HG03045 (cell line): ENCODE measurements at regions not wholly inside any gene's neighbourhood (a gene's known extent, or its start where the extent isn't known, plus 50 kb on each side); places are given as distances from the start of the nearest gene placed in this dataset.

Source experiments
- ATAC-seq: cut with Tn5 transposase; IDR thresholded peaks from one replicate; pipeline ENCODE4 v1.9.1; 2021; ENCODE audit warnings: mild to moderate bottlenecking, moderate library complexity; ENCODE audit not compliant: unreplicated experiment

DNA sequence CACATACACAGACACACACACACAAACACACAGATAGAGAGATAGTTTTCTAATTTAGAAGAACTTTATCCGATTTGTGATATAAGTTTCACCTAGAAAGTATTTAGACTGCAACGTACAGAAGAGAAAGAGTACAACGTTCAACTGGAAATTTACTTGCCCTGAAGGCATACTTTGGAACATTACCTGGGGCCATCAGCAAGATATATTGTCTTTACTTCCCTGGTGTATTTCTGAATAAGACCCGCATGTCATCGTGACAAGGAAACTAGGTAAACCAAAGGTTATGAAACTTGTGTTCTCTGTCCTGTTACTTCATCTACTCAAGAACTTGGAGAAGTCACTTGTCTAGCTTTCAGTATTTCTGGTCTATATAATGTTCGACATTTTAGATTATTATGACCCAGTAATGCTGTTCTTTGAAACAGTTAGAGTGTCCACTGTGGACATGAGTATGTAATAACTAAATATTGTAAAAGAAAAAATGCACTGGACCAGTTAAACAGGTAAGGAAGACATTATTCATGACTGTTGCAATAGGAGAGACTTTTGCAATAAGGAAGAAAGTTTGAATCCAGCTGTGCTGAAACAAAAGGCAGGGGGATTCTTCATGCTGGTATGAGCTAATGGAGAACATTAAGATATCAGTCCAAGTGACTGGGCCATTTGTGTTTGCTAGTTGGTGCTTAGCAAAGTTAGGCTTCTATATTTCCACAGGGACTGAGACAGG, 1791.1 kb downstream of the MAT2B start:
- ATAC-seq: no peak

DNA sequence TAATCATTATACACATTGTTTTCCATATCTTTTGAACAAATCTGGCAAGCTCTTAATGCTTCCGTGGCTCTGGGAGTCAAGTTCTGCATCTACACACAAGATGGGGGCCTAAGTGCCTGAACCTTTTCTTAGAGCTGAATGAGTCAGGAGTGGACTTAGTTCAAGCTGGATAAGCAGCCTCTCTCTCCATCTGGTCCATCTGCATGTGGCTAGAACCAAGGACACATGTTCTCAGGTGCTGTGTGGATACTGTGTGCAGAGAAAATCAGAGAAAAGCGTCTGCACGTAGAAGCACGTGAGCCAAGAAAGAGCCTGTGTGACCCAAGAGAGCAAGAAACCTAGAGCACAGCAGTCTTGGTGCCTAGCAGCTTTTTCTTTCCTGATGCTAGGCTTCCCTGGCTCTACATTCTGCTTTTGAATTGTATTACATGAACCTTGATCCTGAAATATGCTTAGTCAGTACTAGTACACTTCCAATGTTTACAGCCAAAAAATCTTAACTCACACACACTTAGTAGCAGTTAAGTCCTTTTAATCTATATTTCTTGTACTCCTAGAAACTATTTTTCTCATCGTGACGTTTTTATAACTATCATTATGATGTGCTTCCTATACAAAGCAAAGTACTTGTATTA, 1798.9 kb downstream of the MAT2B start:
- no peak for ATAC-seq

DNA sequence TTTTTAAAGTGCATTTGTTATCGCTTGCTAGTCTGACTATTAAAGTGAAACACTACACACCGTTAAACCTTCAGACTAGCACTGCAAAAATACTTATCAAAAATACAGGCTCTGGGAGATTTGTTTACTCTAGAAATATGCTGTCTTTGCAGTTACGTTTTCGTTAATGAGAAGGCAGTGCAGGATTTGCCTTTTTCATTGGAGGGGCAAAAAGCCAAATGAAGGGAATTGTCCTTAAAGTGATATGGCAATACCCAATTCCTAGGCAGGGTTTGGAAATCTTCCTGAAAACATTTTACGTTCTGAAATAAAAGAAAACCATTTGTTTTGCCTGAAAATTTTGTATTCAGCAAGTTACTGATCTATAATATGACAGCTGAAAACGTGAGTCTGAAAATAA, 1800.2 kb downstream of the MAT2B start:
- ATAC-seq: no peak

DNA sequence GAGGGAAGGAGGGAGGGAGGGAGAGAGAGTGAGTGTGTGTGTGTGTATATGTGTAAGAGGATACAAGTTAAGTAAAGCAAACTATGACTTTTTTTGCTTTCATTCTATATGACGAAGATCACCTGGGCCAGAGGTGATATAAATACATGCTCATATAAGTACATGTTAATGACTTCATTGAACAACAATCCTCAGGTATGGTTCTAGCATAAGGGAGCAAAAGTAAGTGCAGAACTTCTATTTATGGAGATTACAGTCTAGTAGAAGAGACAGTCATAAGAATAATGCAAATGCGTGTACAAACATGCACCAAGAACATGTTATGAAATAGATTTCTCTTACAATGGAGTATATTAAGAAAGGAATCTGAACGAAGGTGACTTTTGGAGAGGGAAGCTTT, 1804.0 kb downstream of the MAT2B start:
- ATAC-seq: no peak

DNA sequence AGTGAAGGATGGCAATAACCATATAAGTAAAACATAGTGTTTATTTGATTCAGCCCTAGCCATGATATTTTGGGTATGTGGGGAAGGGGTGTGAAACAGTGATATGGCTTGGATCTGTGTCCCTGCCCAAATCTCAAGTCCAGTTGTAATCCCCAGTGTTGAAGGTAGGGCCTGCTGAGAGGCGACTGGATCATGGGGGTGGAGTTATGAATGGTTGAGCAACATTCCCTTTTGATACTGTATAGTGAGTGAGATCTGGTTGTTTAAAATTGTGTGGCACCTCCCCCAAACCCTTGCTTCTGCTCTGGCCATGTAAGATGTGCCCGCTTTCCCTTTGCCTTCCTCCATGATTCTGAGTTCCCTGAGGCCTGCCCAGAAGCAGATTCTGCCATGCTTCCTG, 1804.6 kb downstream of the MAT2B start:
- ATAC-seq: no peak

DNA sequence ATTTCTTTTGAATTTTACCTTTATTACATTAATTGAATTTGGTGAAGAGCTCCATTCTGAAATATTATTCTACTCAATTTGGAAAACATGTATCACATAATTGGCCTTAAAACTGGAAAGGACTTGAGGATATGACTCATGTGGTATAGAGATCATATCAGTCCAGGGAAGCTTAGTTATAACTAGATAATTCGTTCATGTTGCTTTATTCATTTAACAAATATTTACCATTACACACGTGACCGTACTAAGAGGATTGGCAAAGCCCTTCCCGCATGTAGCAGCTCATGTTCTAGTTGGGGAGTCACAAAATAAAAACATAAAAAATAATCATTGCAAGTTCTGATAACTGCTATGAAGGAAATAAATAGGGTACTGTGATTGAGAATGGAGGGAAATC, 1816.5 kb downstream of the MAT2B start:
- no peak for ATAC-seq

DNA sequence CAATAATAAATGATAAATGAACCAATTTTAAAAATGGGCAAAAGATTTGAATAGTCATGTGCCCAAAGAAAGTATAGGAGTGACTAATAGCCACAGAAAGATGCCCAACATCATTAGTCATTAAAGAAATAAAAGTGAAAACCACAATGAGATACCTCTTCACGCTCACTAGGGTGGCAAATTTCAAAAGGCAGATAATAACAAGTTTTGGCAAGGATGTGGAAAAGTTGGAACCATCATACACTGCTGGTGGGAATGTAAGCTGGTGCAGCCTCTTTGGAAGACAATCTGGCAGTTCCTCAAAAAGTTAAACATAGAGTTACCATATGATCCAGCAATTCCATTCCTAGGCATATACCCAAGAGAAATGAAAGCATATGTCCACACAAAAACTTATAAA, 1819.8 kb downstream of the MAT2B start:
- ATAC-seq: no peak

DNA sequence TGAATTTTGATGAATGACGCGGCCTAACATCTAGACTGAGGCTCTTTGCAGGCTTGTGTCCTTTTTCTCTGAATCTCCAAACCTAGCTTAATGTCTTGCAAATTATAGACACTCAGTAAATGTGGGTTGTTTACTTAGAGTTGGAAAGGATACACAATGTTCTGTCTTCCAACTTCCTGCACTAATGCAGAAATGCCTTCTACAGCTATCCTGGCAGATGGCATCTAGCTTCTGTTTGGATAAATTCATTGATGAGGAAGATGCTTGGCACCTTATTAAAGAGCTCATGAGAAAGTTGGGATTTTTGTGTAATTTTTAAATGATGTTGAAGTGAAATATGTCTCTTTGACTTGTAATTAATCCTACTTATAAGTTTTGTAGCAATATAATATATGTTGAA, 1822.2 kb downstream of the MAT2B start:
- ATAC-seq: no peak

DNA sequence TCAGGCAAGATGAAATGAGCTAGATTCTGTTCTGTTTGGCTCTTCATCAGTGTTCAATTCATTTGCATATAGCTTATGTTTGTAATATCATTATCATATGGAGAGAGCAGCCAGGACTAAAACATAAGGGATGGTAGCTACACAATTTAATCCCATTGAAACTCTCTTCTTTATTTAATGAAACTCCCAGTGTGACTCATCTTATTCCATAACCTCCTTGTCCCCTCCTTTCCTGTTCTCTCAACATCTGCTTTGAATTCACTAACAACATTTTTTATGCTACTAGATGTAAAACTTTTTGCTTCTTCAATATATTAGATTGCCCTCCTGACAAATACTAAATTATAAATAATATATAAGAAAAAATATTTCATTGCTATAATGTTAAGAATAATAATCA, 1823.4 kb downstream of the MAT2B start:
- ATAC-seq: no peak

DNA sequence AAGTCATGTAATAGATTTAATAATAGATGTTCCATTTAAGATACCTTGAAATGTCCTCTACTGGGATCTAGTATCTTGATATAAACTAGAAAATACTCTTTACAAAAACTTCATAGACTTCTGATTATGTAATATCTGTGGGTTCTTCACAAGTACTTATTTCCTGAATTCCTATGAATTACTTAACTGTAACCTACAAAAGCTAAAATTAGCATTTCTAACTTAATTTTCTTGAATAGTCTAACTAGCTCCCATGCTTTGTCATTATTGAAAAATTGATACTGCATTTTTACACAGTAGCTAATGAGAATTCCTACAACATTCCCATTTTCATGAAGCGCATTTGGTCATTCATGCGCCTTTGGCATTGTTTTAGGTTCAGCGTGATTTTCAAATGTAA, 1828.2 kb downstream of the MAT2B start:
- ATAC-seq: no peak

DNA sequence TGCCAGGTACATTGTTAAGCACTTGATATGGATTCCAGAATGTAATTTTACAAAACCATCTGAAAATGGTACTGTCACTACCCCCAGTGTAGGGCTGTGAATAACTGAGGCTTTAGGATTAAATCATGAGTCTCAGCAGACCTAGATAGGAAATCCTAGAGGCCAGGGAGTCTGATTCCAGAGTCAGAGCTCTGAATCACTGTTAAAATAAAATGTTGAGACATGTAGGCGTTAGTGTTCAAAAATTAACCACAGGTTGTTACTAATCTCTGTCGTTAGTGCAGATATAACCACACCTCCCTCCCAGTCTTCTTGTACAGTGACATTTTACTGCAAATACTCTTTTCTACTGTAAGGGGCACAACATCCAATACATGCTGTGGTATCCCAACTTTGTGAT, 1828.8 kb downstream of the MAT2B start:
- no peak for ATAC-seq

DNA sequence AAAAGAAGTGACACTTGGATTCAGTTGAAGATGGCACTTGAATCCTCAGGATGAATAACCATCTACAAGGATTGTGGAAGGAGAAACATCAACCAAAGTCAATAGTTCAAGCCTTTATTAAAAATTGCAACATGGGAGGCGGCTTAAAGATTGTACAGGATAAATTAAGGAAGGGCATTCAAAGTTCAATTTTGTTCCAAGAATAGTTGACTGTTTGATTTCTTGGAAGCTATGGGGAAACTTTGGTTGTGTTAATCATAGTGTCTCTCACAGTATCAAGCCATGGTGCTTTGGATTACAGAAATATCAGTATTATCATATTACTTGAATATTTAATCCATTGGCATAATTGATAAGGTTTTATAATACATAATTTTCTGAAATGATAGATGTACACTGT, 1844.3 kb downstream of the MAT2B start:
- ATAC-seq: no peak

DNA sequence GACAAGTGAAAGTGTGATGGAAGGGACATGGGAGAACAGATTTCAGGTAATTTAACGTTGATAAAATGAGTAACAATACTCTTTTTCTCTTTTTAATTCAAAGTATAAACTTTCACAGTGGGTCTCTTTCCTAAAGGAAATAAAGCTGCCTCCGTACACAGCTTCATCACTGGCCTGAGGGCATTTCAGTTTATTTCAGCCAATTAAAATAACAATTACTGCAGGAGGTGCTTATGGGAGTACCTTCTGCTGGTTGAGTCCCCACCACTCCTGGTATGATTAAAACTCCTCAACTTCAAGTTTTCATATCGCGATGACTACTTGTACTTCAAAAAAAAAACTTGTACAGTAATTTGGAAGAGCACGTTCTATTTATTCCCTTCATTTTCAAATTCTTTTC, 1845.9 kb downstream of the MAT2B start:
- ATAC-seq: no peak

DNA sequence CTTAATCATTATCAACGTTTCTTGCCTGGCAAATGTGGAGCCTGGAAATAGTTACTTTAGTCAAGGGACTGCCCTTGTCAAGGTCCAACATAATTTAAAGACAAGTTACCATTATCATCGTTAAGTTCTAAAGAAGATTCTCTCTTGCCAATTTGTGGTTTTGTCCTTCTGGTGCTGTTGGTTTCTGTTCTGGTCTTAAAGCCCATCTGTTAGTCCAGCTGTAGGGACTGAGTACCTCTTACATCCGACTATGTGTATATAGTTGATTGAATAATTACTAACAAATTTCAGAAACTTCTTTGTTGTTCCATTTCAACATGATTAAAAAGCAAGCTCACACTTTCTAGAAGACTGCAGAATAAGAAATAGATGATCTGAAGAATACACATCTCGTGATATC, 1854.9 kb downstream of the MAT2B start:
- ATAC-seq: no peak

DNA sequence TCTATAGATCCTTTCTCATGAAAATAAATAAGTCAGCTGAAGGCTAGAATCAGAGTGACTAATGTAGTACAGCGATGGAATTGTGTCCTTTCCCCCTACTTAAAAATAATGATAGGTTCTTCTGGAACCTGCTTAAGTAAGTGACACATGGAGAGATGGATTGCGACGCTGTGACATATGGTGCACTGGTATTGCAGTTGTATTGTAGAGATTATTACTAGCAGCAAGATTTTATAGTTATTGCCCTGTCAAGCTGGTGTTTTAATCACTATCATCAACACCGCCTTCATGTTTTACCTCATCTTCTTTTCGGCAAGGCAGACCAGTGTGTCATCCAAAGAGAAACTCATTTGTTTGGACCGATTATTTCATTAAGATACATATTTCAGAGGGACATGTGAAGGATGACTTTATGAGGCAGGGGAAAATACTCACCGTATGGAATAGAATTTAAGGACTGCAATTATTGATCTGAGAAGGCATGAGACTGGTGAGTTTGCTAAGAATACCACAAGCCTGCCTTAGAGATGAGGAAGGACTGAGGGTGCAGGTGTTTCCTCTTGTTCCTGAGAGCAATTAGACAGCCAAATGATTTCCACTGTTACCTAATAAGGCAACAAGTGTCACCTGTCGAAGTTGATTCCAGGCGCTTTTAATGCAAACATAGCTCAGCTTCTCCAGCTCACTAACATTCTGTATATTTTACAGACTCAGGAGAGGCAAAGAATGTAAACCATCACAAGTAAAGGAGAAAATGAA, 1855.5 kb downstream of the MAT2B start:
- ATAC-seq: no peak

DNA sequence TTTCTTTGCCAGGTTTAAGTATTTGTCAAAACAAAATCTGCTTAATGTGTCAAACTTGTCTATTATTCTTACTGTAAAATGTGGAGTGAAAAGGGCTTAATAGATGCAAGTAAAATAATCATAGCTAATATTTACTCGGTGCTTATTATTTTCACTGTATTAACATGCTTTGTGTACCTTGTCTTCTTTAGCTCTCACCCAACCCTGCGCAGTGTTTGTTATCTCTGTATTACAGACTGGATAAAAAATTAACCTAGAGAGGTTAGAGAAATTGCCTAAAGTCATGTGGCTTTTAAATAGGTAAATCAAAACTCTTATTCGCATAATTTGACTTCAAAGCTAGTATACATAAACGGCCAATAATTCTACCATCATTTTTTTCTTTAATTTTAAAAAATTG, 1864.8 kb downstream of the MAT2B start:
- no peak for ATAC-seq

DNA sequence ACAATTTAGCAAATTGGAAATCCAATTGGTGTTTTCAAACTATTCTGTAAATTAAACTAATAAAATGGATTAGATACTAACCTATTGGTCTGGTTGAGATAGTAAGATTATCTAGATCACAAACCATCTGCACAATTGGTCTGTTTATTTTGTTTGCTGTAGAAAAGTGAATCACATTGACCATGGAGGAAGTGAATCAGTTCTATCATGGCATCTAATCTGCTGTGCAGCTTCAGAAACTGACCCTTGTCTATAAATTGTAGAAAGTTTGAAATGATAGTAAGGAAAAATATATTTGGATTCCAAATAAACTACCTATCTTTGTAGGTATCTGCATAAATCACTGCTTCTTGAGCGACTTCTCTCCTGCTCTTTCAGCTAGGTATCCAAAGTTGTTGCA, 1865.4 kb downstream of the MAT2B start:
- ATAC-seq: no peak

DNA sequence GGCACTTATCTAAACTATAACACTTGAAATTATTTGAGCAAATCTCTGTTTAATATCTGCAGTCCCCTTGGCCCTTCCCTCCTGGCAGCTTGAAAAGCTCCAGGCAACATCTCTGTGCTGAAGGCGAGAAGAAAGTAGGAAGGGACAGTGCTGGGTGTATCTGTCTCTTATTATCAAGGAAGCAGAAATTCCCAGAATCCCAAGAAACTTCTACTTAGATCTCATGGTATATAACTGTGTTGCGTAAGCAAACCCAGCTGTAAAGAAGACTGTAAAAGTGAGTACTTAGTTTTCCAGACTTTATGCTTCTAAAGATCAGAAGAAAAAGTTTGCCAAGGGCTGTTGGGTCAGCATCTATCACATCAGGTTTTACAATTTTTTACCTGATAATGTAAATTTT, 1869.8 kb downstream of the MAT2B start:
- ATAC-seq: no peak

DNA sequence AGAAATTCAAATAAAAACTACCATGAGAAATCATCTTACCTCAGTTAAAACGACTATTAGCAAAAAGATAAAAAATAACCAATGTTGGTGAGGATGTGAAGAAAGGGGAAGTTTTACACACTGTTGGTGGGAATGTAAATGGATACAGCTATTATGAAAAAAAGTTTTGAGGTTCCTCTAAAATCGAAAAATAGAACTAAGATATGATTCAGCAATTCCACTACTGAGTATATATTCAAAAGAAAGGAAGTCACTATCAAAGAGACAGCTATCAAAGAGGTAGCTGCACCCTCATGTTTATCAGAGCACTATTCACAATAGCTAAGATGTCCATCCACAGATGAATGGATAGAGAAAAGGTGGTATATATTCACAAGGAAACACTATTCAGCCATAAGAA, 1888.4 kb downstream of the MAT2B start:
- no peak for ATAC-seq

DNA sequence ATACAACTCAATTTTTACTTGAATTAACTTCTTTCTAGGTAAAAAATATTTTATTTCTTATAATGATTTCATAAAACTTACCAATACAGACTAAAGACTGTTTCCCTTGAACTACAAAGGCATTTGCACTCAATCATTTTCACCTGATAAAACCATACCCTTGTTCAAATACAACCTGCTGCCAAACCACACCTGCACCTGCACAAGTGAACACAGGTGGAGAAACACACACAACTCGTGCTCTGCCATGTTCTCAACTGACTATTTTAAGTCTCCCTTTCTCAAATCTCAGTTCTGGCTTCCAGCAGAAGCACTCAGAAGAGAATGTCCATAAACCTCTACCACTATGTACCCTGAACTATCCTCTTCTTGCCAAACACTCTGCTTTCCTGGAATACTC, 1892.1 kb downstream of the MAT2B start:
- ATAC-seq: no peak

DNA sequence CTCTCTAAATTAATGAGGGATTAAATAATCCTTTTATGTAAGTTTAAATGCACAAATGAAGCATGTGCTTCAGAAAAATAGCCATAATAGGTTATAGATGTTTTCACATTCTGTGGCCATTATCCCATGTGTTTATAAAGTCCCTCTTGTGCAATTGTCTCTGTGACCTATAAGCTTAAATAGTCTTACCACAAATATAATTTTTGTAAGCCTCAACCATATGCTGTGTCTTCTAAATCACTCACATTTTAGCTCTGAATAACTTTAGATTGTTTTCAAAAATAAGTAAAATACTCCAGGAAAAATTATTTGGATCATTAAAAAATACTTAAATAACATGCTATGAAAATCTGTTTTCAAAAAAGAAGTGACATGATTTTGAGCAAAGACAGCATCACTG, 1894.7 kb downstream of the MAT2B start:
- ATAC-seq: no peak

DNA sequence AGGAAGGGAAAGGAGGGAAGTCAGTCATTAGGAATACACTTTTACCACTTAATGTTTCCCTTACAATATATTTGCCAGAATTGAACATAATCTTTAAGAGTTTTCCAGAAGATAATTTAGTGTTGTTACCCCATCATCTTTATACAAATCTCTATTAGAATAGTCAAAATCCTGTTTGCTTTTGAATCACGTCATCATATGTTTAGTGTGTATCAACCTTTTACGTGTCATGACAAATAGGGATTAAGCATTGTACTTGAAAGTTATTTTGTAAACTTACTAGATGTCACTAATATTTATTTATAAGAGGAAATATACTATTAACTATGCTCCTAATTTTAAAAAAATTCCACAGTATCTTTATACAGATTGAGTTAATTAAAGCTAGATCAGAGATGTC, 1899.5 kb downstream of the MAT2B start:
- ATAC-seq: no peak
